ENCODE measurements at regions not wholly inside any gene's neighbourhood (a gene's known extent, or its start where the extent isn't known, plus 50 kb on each side); places are given as distances from the start of the nearest gene placed in this dataset.

DNA sequence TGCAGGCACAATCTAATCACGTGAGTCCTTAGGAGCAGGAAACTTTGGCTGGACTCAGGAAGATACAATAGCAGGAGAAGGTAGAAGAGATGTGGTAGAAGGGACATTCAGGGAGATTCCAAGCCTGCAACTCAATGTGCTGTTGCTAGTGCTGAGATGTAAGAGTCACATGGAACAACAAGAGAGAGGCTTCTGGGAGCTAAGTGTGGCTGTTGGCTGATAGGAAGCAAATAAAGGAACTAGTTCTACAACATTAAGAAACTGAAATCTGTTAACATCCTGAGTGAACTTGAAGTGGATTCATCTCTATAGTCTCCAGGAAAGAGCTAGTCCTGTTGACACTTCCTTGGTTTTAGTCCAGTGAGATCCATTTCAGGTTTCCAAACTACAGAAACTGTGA is 1207.4 kb downstream of the ADGRL3 start:
- Histone ChIP-seq H4K8ac (replicated peaks; ENCODE audit: insufficient read length, low read depth, low read length) (no peak overlapping the region), H3K9me3 (ENCODE audit: control insufficient read depth, low read depth, low read length) (no peaks in the 10 kb centered on the region), H4K91ac (ENCODE audit: insufficient read length, low read depth, low read length) (no peak overlapping the region), H3K4me1 (ENCODE audit: insufficient read depth, low read length) (no peaks in the 10 kb centered on the region), H3K27me3 (ENCODE audit: insufficient read depth, low read length) (no peaks in the 10 kb centered on the region), H3K79me2 (ENCODE audit: insufficient read depth, low read length) (no peaks in the 10 kb centered on the region), H2AFZ (ENCODE audit: low read length) (no peak overlapping the region), H3K4ac (ENCODE audit: low read depth, low read length) (no peak overlapping the region), H3K9ac (ENCODE audit: extremely low read depth, insufficient read length, low read length) (no peak overlapping the region), H2AK5ac (ENCODE audit: insufficient read length, low read length) (no peak overlapping the region), H3K27ac (ENCODE audit: insufficient read length, low read depth, low read length) (no peak overlapping the region), H4K20me1 (ENCODE audit: control insufficient read depth, insufficient read depth, insufficient read length) (no peaks in the 10 kb centered on the region), H3K14ac (ENCODE audit: insufficient read depth, low read length) (no peak overlapping the region), H3K56ac (ENCODE audit: insufficient read length, low read depth, low read length) (no peak overlapping the region), H2BK12ac (ENCODE audit: insufficient read length, low read depth, low read length) (no peak overlapping the region), H3K23ac (ENCODE audit: insufficient read length, low read depth, low read length) (no peak overlapping the region), H2BK120ac (ENCODE audit: low read depth, low read length, poor library complexity, severe bottlenecking) (no peak overlapping the region), H3K79me1 (ENCODE audit: insufficient read depth, low read depth, low read length, poor library complexity, severe bottlenecking) (no peaks in the 10 kb centered on the region), H2BK20ac (ENCODE audit: low read depth, low read length, poor library complexity, severe bottlenecking) (no peak overlapping the region), H3K18ac (ENCODE audit: insufficient read length, low read depth, low read length) (no peak overlapping the region), H2BK5ac (ENCODE audit: insufficient read length, low read length) (no peak overlapping the region), H3T11ph (ENCODE audit: low read length) (no peak overlapping the region), H2BK15ac (ENCODE audit: low read depth, low read length) (no peak overlapping the region), H4K5ac (ENCODE audit: insufficient read length, low read depth, low read length) (no peak overlapping the region), H3K23me2 (ENCODE audit: insufficient read length, low read depth, low read length, poor library complexity, severe bottlenecking) (no peaks in the 10 kb centered on the region), H3K4me2 (ENCODE audit: insufficient read depth, insufficient read length, low read length) (no peak overlapping the region)
- WGBS (ENCODE audit: extremely low coverage, insufficient read length, low lambda C conversion rate): no CpG with 5 or more reads among the region's 1 CpG
- no peak for DNase-seq
- no peaks in the 10 kb centered on the region for H3K36me3 Mint-ChIP-seq (ENCODE audit: insufficient read depth in 1 of 3, low read depth in 3 of 3)
- H3K27me3 Mint-ChIP-seq (ENCODE audit: low read depth): no peaks in the 10 kb centered on the region; the same call in 1 of the 2 replicates
- H3K4me3 Mint-ChIP-seq: no peak overlapping the region
- no peaks in the 10 kb centered on the region for H3K4me1 Mint-ChIP-seq
- H3K9me3 Mint-ChIP-seq: no peaks in the 10 kb centered on the region; a peak in 1 of 5 replicates
- peak overlapping the region in 1 of 3 experiments; percentile 41; a peak in 1 of 7 replicates for H3K27ac Mint-ChIP-seq
- TF ChIP-seq, protein P1, sequence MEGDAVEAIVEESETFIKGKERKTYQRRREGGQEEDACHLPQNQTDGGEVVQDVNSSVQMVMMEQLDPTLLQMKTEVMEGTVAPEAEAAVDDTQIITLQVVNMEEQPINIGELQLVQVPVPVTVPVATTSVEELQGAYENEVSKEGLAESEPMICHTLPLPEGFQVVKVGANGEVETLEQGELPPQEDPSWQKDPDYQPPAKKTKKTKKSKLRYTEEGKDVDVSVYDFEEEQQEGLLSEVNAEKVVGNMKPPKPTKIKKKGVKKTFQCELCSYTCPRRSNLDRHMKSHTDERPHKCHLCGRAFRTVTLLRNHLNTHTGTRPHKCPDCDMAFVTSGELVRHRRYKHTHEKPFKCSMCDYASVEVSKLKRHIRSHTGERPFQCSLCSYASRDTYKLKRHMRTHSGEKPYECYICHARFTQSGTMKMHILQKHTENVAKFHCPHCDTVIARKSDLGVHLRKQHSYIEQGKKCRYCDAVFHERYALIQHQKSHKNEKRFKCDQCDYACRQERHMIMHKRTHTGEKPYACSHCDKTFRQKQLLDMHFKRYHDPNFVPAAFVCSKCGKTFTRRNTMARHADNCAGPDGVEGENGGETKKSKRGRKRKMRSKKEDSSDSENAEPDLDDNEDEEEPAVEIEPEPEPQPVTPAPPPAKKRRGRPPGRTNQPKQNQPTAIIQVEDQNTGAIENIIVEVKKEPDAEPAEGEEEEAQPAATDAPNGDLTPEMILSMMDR (conservative IDR thresholded peaks at IDR 0.05): no peak

Measured in H9 (cell line).